CD4-positive, alpha-beta T cell treated with Interleukin-4 for 4 hours (primary cell): ENCODE measurements at regions not wholly inside any gene's neighbourhood (a gene's known extent, or its start where the extent isn't known, plus 50 kb on each side); places are given as distances from the start of the nearest gene placed in this dataset.

Experiments used
- DNase-seq: peaks from one replicate; pipeline ENCODE4 v3.0.0-alpha.2; 2020

GRCh38 chr4:108324450-108324849 lies 155.7 kb upstream of the LEF1 start:
- no peak for DNase-seq

- DNase-seq: no peak
Measured at GRCh38 chr4:108322497-108322896, 153.8 kb upstream of the LEF1 start.

- DNase-seq: no peak
Measured at GRCh38 chr4:108320061-108320460, 151.3 kb upstream of the LEF1 start.

DNA sequence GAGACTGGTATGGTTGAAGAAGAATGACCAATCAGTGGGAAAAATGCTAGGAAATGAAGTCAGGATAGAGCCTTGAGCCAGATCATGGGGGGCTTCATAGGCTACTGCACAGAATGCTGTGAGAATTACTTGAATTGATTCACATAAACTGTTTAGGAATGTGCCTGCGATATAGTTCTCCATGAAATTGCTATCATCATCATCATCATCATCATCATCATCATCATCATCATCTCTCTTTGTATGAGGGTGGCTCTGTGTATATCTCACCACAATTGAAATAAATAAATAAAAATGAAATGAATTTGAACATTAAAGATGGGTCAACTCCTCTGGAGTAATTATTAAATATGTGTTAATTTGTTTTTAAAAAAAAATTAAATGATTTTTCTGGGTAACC lies 148.6 kb upstream of the LEF1 start:
- no peak for DNase-seq

GRCh38 chr4:108315694-108316093 lies 147.0 kb upstream of the LEF1 start:
- DNase-seq: no peak

GRCh38 chr4:108314900-108315589 lies 146.3 kb upstream of the LEF1 start:
- DNase-seq: no peak

- no peak for DNase-seq
Measured at GRCh38 chr4:108313546-108314339, 145.0 kb upstream of the LEF1 start.

GRCh38 chr4:108311313-108311712 lies 142.6 kb upstream of the LEF1 start:
- DNase-seq: no peak

DNA sequence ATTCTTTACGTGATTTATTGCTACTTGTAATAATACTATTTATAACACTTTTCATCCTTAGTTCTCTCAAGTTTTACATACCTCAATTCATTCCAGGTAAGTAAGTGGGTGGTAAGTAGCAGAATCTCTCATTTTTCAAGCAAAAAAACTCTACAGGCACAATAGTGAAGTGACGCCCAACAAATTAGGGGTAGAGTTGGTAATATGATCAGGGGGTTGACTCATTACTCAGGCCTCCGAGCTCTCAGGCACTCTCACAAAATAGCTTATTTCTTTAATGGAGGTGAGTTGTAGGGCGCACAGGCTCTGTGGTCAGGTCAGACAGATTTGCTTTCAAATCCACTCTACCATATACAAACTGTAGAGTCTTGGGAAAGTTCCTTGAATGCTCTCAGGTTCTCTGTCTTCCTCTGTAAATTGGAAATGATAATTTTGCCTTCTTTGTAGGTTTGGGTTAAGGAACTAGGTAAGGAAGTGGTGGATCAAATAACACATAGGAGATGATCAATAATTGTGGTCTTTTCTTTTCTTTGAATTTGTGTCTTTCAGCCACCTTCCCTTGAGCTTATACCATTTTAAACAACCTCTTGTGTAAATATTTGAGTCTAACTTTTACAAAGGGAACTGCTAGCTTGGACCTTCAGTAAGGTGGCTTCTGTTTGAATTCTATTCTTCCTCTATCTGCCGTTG lies 134.9 kb upstream of the LEF1 start:
- no peak for DNase-seq

- no peak for DNase-seq
Measured at GRCh38 chr4:108301545-108302251, 133.0 kb upstream of the LEF1 start.

GRCh38 chr4:108297605-108298004 lies 128.9 kb upstream of the LEF1 start:
- no peak for DNase-seq

DNA sequence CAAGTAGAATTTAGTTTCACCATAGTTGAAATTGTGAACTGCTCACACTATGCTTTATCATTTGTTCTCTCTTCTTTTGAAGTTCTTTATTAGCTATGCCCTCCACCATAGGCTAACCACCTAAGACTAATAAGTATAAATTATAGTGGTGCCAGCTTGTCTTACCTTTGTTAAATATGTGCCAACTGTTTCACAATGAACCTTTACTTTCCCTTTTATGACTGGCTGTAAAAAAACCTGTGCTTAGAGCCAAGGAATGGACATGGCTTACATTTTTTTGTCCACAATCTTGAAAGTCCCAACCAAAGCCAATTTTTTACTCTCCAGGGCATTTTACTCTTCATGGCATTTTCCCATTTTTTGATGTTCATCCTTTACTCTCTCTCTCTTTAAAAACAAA lies 123.5 kb upstream of the LEF1 start:
- DNase-seq: no peak

GRCh38 chr4:108291137-108291536 lies 122.4 kb upstream of the LEF1 start:
- no peak for DNase-seq

GRCh38 chr4:108287834-108288413 lies 119.2 kb upstream of the LEF1 start:
- no peak for DNase-seq

GRCh38 chr4:108280072-108280471 lies 111.3 kb upstream of the LEF1 start:
- no peak for DNase-seq

GRCh38 chr4:108276690-108277089 lies 108.0 kb upstream of the LEF1 start:
- DNase-seq: no peak

DNA sequence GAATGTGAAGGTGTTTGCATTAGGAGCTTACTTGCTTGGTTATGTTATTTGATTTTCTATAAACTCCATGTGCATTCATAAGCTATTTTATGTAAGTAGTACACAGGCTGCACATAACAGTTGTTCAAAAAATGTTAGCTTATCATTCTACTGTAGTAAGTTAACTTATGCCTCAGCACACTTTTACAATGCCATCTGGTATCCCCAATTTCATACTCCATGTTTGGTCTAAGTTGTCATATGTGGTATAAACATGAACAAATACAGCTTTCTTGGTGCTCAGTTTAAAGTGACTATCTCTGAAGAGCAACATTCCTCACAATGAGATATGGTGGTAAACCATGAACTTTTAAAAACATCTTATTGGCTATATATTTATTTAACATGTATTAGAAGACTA lies 104.3 kb upstream of the LEF1 start:
- no peak for DNase-seq

DNA sequence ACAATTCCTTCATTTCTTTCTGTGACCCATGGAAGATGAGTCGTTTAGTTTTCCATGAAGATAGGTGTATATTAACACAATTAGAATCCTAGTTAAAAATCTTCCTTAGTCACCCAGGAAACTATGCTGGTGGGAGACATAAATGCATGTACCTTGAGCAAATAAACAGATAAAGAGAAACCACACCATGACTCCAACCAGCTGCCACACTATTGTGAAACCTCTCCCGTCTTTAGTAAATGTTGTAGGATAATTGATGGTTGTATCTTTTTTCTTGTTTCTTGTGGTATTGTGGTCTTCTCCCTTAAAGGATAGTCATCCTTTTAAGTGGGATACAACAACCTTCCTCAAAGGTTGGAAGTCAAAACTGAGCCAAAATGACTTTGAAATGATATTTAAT lies 103.8 kb upstream of the LEF1 start:
- no peak for DNase-seq

DNA sequence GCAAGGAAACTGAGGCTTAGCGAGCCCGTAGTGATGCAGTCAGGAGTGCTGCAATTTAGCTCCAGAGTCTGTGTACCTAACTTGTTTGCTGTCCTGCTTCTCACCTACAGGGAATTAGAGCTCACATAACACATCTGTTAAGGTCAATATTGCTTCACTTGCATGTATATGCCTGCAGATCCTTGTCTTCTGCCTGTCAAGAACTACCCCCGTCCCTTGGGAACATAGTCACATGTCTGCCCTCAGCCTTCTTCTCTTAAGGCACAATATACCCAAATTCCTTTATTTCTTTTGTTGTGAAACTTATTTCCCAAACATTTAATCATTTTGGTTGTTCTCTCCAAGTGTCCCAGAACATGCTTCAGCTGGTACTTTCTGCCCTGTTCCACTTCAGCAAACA lies 103.3 kb upstream of the LEF1 start:
- no peak for DNase-seq

- DNase-seq: no peak
Measured at GRCh38 chr4:108270466-108271450, 102.0 kb upstream of the LEF1 start.

GRCh38 chr4:108264693-108265092 lies 96.0 kb upstream of the LEF1 start:
- no peak for DNase-seq

- DNase-seq: no peak
Measured at GRCh38 chr4:108263057-108263456, 94.3 kb upstream of the LEF1 start.
